ENCODE measurements at regions not wholly inside any gene's neighbourhood (a gene's known extent, or its start where the extent isn't known, plus 50 kb on each side); places are given as distances from the start of the nearest gene placed in this dataset.

GRCh38 chr5:53338971-53339370, 141.5 kb upstream of the FST start:
- TF ChIP-seq, protein P1, sequence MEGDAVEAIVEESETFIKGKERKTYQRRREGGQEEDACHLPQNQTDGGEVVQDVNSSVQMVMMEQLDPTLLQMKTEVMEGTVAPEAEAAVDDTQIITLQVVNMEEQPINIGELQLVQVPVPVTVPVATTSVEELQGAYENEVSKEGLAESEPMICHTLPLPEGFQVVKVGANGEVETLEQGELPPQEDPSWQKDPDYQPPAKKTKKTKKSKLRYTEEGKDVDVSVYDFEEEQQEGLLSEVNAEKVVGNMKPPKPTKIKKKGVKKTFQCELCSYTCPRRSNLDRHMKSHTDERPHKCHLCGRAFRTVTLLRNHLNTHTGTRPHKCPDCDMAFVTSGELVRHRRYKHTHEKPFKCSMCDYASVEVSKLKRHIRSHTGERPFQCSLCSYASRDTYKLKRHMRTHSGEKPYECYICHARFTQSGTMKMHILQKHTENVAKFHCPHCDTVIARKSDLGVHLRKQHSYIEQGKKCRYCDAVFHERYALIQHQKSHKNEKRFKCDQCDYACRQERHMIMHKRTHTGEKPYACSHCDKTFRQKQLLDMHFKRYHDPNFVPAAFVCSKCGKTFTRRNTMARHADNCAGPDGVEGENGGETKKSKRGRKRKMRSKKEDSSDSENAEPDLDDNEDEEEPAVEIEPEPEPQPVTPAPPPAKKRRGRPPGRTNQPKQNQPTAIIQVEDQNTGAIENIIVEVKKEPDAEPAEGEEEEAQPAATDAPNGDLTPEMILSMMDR (optimal IDR thresholded peaks at IDR 0.05 in 1 of 3, IDR thresholded peaks at IDR 0.05 in 1 of 3, conservative IDR thresholded peaks at IDR 0.05 in 1 of 3; ENCODE audit: extremely low read depth in 1 of 3, insufficient read depth in 2 of 3, low read length in 3 of 3) = no peak
- TF ChIP-seq EZH2 (IDR thresholded peaks at IDR 0.05; ENCODE audit: low read length) = no peak

Measured in keratinocyte (primary cell).